ENCODE measurements at regions not wholly inside any gene's neighbourhood (a gene's known extent, or its start where the extent isn't known, plus 50 kb on each side); places are given as distances from the start of the nearest gene placed in this dataset.
A peak's percentile ranks its signal among the peaks of the same experiment; 100 is the strongest.

- TF ChIP-seq EP300 (IDR thresholded peaks at IDR 0.05; ENCODE audit: borderline replicate concordance) (peak; percentile 73), RAD21 (IDR thresholded peaks at IDR 0.05; ENCODE audit: low read depth) (peak; percentile 29; the same call in 1 of the 2 replicates), FOXM1 (IDR thresholded peaks at IDR 0.05; ENCODE audit: borderline replicate concordance, low read depth) (no peak), TEAD4 (IDR thresholded peaks at IDR 0.05) (peak; percentile 85), TCF12 (IDR thresholded peaks at IDR 0.05; ENCODE audit: low read depth) (peak; percentile 75)
Measured at GRCh38 chr18:70384181-70384790, 95.4 kb downstream of the SOCS6 start.

DNA sequence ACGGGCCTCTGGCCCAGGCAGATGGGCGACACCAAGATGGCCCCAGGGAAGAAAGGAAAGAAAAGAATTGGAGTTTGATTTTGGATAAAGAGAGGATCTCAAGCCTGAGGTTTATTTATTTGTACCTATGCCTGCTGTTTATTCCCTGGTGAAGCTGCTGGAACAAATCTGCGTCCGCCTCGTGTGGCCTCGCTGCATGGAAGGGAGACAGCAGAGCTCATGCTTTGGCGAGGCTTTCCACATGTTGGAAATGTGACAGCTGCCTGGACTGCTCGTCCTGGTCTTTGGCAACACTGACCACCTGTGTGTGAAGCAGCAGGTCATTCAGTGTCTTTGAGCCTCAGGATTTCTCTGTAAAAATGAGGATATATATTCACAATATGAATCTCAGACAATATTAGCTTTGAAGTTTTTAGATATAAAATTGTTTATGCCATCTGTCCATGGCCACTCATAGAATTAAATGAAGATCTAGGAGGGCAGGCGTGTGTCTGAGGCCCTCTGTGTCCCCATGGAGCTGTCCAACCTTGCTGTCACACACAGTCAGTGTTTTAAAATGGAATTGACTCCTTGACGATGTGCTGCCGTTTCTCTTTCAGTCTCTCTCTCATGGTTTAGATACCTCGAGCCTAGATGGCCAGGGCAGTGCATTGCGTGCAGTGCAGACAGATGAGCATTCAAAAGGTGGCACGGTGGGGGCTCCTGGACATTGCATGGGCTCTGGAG is 94.3 kb downstream of the SOCS6 start:
- no peak for TF ChIP-seq FOXM1 (IDR thresholded peaks at IDR 0.05; ENCODE audit: borderline replicate concordance, low read depth)
- TF ChIP-seq, protein P1, sequence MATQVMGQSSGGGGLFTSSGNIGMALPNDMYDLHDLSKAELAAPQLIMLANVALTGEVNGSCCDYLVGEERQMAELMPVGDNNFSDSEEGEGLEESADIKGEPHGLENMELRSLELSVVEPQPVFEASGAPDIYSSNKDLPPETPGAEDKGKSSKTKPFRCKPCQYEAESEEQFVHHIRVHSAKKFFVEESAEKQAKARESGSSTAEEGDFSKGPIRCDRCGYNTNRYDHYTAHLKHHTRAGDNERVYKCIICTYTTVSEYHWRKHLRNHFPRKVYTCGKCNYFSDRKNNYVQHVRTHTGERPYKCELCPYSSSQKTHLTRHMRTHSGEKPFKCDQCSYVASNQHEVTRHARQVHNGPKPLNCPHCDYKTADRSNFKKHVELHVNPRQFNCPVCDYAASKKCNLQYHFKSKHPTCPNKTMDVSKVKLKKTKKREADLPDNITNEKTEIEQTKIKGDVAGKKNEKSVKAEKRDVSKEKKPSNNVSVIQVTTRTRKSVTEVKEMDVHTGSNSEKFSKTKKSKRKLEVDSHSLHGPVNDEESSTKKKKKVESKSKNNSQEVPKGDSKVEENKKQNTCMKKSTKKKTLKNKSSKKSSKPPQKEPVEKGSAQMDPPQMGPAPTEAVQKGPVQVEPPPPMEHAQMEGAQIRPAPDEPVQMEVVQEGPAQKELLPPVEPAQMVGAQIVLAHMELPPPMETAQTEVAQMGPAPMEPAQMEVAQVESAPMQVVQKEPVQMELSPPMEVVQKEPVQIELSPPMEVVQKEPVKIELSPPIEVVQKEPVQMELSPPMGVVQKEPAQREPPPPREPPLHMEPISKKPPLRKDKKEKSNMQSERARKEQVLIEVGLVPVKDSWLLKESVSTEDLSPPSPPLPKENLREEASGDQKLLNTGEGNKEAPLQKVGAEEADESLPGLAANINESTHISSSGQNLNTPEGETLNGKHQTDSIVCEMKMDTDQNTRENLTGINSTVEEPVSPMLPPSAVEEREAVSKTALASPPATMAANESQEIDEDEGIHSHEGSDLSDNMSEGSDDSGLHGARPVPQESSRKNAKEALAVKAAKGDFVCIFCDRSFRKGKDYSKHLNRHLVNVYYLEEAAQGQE (IDR thresholded peaks at IDR 0.05; ENCODE audit: low read depth): peak; percentile 48; the same call in 1 of the 2 replicates

GRCh38 chr18:70382017-70382416 is 93.2 kb downstream of the SOCS6 start:
- TF ChIP-seq NFIC (IDR thresholded peaks at IDR 0.05): no peak
- no peak for TF ChIP-seq USF1 (IDR thresholded peaks at IDR 0.05)
- no peak for TF ChIP-seq TEAD4 (IDR thresholded peaks at IDR 0.05)
- TF ChIP-seq CREB1 (IDR thresholded peaks at IDR 0.05; ENCODE audit: low read depth): no peak
- no peak for TF ChIP-seq ZBTB7A (IDR thresholded peaks at IDR 0.05; ENCODE audit: low read depth)

GRCh38 chr18:70380915-70381896 is 92.4 kb downstream of the SOCS6 start:
- TF ChIP-seq NFIC (IDR thresholded peaks at IDR 0.05) (no peak), TCF12 (IDR thresholded peaks at IDR 0.05; ENCODE audit: low read depth) (no peak), EGR1 (IDR thresholded peaks at IDR 0.05) (no peak), TAF1 (IDR thresholded peaks at IDR 0.05; ENCODE audit: low read depth) (no peak), RAD21 (IDR thresholded peaks at IDR 0.05; ENCODE audit: low read depth) (no peak)

Data from Ishikawa (cell line).